ENCODE measurements at regions not wholly inside any gene's neighbourhood (a gene's known extent, or its start where the extent isn't known, plus 50 kb on each side); places are given as distances from the start of the nearest gene placed in this dataset.

- no CpG with 5 or more reads among the region's 3 CpGs for WGBS (ENCODE audit: insufficient coverage)
These were observed 213.8 kb downstream of the URB2 start for GRCh38 chr1:229839800-229840199.

GRCh38 chr1:229841230-229841629 lies 215.2 kb downstream of the URB2 start:
- Histone ChIP-seq H3K27me3 (ENCODE audit: control insufficient read depth, insufficient read depth, low read length) (no peaks in the 10 kb centered on the region), H3K27ac (ENCODE audit: low read length) (no peak overlapping the region), H3K4me1 (ENCODE audit: control insufficient read depth, insufficient read depth, low read length) (peaks cover 4% of the 10 kb centered on the region), H3K4me3 (ENCODE audit: low read length) (no peak overlapping the region), H3K9me3 (replicated peaks; ENCODE audit: control insufficient read depth, low read depth, low read length) (no peaks in the 10 kb centered on the region), H3K36me3 (ENCODE audit: control insufficient read depth, insufficient read depth, low read length) (no peaks in the 10 kb centered on the region)
- 63% methylated on average over 4 of the region's 5 CpGs for WGBS (ENCODE audit: insufficient coverage)
- DNase-seq = no peak

More at GRCh38 chr1:229839800-229840199, 213.8 kb downstream of the URB2 start:
- Histone ChIP-seq H3K4me3 (ENCODE audit: low read length) (no peak overlapping the region), H3K27ac (ENCODE audit: low read length) (no peak overlapping the region), H3K9me3 (replicated peaks; ENCODE audit: control insufficient read depth, low read depth, low read length) (no peaks in the 10 kb centered on the region), H3K27me3 (ENCODE audit: control insufficient read depth, insufficient read depth, low read length) (no peaks in the 10 kb centered on the region), H3K36me3 (ENCODE audit: control insufficient read depth, insufficient read depth, low read length) (no peaks in the 10 kb centered on the region), H3K4me1 (ENCODE audit: control insufficient read depth, insufficient read depth, low read length) (peaks cover 4% of the 10 kb centered on the region)
- DNase-seq = no peak

GRCh38 chr1:229842302-229843255 lies 216.5 kb downstream of the URB2 start:
- no peaks in the 10 kb centered on the region for H3K36me3 ChIP-seq (ENCODE audit: control insufficient read depth, insufficient read depth, low read length)
- H3K27ac ChIP-seq (ENCODE audit: low read length) = no peak overlapping the region
- no peaks in the 10 kb centered on the region for H3K27me3 ChIP-seq (ENCODE audit: control insufficient read depth, insufficient read depth, low read length)
- no peak overlapping the region for H3K4me3 ChIP-seq (ENCODE audit: low read length)
- 100% methylated on average over 2 of the region's 10 CpGs for WGBS (ENCODE audit: insufficient coverage)
- DNase-seq = no peak
- H3K4me1 ChIP-seq (ENCODE audit: control insufficient read depth, insufficient read depth, low read length) = peaks cover 4% of the 10 kb centered on the region
- H3K9me3 ChIP-seq (replicated peaks; ENCODE audit: control insufficient read depth, low read depth, low read length) = no peaks in the 10 kb centered on the region

- H3K4me3 ChIP-seq (ENCODE audit: low read length) = no peak overlapping the region
- no peaks in the 10 kb centered on the region for H3K9me3 ChIP-seq (replicated peaks; ENCODE audit: control insufficient read depth, low read depth, low read length)
- no peaks in the 10 kb centered on the region for H3K27me3 ChIP-seq (ENCODE audit: control insufficient read depth, insufficient read depth, low read length)
- WGBS (ENCODE audit: insufficient coverage) = no CpG with 5 or more reads among the region's 3 CpGs
- no peaks in the 10 kb centered on the region for H3K36me3 ChIP-seq (ENCODE audit: control insufficient read depth, insufficient read depth, low read length)
- peaks cover 4% of the 10 kb centered on the region for H3K4me1 ChIP-seq (ENCODE audit: control insufficient read depth, insufficient read depth, low read length)
- H3K27ac ChIP-seq (ENCODE audit: low read length) = no peak overlapping the region
- peak; percentile 41 for DNase-seq
These were observed 217.7 kb downstream of the URB2 start for GRCh38 chr1:229843627-229844238.

DNA sequence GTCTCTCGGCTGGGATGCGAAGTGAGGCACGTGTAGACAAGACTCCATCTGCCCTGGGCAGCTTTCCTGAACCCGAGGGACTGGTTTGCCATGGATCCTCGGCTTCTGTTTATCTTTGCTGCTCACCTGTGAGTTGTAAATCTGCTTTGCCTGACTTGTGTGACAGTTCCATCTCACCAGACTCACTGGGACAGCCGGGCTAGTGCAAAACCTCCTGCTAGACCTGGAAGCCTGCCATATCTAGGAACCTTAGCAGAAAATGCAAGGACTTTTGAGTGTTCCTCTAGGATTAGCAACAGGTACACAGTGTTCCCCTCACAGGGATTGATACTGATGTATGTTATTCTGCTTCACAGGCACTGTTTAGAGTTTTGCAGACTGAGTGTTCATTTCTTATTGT lies 218.6 kb downstream of the URB2 start:
- Histone ChIP-seq H3K9me3 (replicated peaks; ENCODE audit: control insufficient read depth, low read depth, low read length) (no peaks in the 10 kb centered on the region), H3K4me1 (ENCODE audit: control insufficient read depth, insufficient read depth, low read length) (peaks cover 4% of the 10 kb centered on the region), H3K27me3 (ENCODE audit: control insufficient read depth, insufficient read depth, low read length) (no peaks in the 10 kb centered on the region), H3K27ac (ENCODE audit: low read length) (peak overlapping the region; percentile 60), H3K36me3 (ENCODE audit: control insufficient read depth, insufficient read depth, low read length) (no peaks in the 10 kb centered on the region), H3K4me3 (ENCODE audit: low read length) (no peak overlapping the region)
- DNase-seq = peak; percentile 71
- 16% methylated on average over 4 of the region's 6 CpGs for WGBS (ENCODE audit: insufficient coverage)

DNA sequence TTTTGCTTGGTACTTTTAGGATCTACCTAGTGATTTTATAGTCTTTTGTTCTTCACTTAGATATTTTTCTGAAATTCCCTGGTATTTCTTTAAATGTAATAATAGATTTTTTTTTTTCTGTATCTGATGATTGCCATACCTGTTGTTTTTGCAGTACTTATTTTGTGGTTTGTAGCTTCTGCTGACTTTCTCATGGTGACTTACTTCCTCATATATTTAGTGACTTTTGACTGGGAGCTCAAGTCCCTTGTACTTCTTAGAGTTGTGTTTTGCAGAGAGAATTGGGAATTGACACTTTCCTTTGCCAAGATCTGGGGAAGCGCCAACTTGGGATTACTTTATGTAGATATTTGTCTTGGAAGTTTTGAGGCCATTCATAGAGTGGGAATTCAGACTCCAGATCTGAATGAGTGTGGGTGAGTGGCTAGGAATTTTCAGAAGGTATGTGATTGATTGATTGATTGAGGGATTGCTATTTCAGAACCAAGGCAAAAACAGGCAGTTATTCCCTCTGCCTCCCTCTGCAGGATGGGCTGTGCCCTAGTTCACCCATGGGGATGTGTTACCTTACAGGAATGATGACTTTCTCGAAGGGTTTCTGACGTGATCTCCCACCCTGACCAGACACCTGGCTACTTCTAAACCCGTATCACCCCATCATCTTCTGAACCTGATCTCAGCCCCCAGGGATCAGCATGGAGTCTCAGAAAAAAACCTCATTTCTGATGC lies 219.5 kb downstream of the URB2 start:
- WGBS (ENCODE audit: insufficient coverage) = 88% methylated on average over 1 of the region's 4 CpGs
- Histone ChIP-seq H3K27me3 (ENCODE audit: control insufficient read depth, insufficient read depth, low read length) (no peaks in the 10 kb centered on the region), H3K4me1 (ENCODE audit: control insufficient read depth, insufficient read depth, low read length) (peaks cover 4% of the 10 kb centered on the region), H3K4me3 (ENCODE audit: low read length) (no peak overlapping the region), H3K27ac (ENCODE audit: low read length) (no peak overlapping the region), H3K36me3 (ENCODE audit: control insufficient read depth, insufficient read depth, low read length) (no peaks in the 10 kb centered on the region), H3K9me3 (replicated peaks; ENCODE audit: control insufficient read depth, low read depth, low read length) (no peaks in the 10 kb centered on the region)
- DNase-seq = no peak

DNA sequence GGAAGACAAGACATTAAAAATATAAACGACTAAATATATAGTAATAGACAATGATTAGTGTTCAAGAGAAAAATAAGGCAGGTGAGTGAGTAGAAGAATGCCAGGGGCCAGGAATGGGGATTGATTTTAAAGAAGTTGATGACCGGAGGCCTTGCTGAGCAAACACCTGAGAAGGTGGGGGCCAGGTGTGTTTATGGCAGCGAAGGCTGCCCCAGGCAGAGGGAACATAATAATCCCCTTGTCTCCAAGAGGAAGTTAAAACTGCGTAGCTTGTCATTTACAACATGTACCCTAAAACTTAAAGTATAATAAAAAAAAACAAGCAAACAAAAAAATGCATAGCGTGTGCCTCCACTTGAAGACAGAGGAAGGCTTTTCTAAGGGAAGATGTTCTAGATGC lies 220.3 kb downstream of the URB2 start:
- no peak overlapping the region for H3K27ac ChIP-seq (ENCODE audit: low read length)

DNA sequence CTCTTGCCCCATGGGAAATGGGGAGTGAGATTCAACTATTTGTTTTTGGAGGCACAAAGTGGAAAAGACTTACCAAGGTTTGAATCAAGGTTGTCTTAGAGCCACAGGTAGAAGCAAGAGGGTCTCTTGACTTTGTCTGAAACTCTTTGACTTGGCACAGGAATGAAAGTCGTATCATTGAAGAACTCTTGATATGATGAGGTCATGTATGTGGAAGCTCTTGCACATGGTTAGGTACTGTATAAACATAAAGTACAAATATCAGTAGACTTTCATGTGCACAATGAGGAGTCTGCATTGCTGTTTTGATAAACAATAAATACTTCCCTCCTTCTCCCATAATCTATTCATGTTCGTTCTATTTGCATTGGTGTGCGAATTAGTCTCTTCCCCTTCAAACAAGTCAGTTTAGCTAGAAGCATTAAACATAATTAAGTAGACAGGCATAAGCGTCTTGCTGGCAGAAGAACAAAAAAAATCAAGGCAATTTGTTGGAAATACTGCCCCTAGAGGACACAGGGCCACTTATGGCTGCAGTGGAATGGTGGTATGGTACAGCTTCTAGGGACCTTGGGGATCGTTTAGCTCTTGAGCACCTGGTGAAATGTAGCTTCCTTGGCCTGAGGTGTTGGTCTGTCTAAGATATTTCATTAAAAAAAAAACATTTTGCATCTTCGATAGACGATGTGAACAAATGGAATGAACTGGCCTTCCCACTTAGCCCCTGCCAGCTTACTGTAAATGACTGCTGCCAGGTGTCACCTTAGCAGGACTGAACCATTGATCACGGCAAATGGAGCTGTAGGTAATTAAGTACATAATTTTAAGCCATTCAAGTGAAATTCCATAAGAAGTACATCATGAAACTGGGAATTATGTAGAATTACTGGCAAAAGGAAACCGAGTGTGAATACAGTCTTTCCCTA lies 218.0 kb upstream of the GALNT2 start:
- 57% methylated on average over 2 of the region's 9 CpGs for WGBS (ENCODE audit: insufficient coverage)
- no peak overlapping the region for H3K4me3 ChIP-seq (ENCODE audit: low read length)
- H3K9me3 ChIP-seq (replicated peaks; ENCODE audit: control insufficient read depth, low read depth, low read length) = no peaks in the 10 kb centered on the region
- no peak for DNase-seq
- no peaks in the 10 kb centered on the region for H3K36me3 ChIP-seq (ENCODE audit: control insufficient read depth, insufficient read depth, low read length)
- no peaks in the 10 kb centered on the region for H3K27me3 ChIP-seq (ENCODE audit: control insufficient read depth, insufficient read depth, low read length)
- H3K4me1 ChIP-seq (ENCODE audit: control insufficient read depth, insufficient read depth, low read length) = peaks cover 4% of the 10 kb centered on the region
- H3K27ac ChIP-seq (ENCODE audit: low read length) = no peak overlapping the region

More for the DNA sequence above, 220.3 kb downstream of the URB2 start:
- WGBS (ENCODE audit: insufficient coverage) = no CpG with 5 or more reads among the region's 5 CpGs
- Histone ChIP-seq H3K4me3 (ENCODE audit: low read length) (no peak overlapping the region), H3K27me3 (ENCODE audit: control insufficient read depth, insufficient read depth, low read length) (no peaks in the 10 kb centered on the region), H3K4me1 (ENCODE audit: control insufficient read depth, insufficient read depth, low read length) (peaks cover 4% of the 10 kb centered on the region), H3K9me3 (replicated peaks; ENCODE audit: control insufficient read depth, low read depth, low read length) (no peaks in the 10 kb centered on the region), H3K36me3 (ENCODE audit: control insufficient read depth, insufficient read depth, low read length) (no peaks in the 10 kb centered on the region)
- DNase-seq = no peak

- DNase-seq = no peak
- Histone ChIP-seq H3K4me3 (ENCODE audit: low read length) (no peak overlapping the region), H3K27ac (ENCODE audit: low read length) (no peak overlapping the region), H3K9me3 (replicated peaks; ENCODE audit: control insufficient read depth, low read depth, low read length) (no peaks in the 10 kb centered on the region), H3K36me3 (ENCODE audit: control insufficient read depth, insufficient read depth, low read length) (no peaks in the 10 kb centered on the region), H3K27me3 (ENCODE audit: control insufficient read depth, insufficient read depth, low read length) (no peaks in the 10 kb centered on the region), H3K4me1 (ENCODE audit: control insufficient read depth, insufficient read depth, low read length) (peaks cover 4% of the 10 kb centered on the region)
- 78% methylated on average over 4 of the region's 6 CpGs for WGBS (ENCODE audit: insufficient coverage)
These were observed 215.5 kb upstream of the GALNT2 start for GRCh38 chr1:229851511-229851910.

Data from muscle of leg (tissue), 3 donors.